ENCODE measurements at regions not wholly inside any gene's neighbourhood (a gene's known extent, or its start where the extent isn't known, plus 50 kb on each side); places are given as distances from the start of the nearest gene placed in this dataset.

DNA sequence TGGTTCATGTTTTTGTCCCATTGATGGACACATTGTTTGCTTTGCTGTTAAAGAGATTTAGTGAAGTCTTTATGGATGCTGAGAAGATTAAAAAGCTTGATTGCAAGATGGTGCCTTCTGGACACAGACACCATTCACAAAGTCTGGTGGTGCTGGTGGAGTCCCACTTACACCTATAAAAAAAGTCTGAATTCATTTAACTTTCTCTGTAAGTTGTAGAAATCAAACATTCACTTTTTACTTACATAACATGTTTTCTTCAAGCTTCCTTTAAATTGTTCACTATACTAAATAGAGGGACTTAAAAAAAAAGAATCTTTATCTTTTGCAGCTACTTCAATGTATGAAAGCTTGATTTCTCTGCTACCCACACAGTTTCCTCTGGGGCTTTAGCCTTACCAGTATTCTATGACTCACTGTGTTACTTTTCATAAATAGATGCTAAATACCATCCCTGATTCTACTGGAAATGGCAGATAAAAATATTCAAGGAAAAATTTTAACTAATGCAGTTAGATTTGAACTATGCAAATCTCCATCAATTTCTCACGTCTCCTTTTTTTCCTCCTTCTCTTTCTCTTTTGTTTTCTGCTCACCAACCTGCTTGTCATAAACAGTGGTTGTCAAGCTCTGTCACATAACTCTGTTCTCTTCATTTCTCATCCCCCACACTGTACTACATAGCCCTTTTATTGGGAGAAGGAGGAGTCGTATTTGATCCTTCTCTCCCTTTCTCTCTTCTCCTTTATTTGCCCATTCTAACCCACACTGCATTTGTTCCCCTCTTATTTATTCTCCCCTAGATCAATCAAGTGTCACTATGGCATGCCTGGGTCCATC is 89.7 kb downstream of the FAM76B start:
- TF ChIP-seq, protein P1, sequence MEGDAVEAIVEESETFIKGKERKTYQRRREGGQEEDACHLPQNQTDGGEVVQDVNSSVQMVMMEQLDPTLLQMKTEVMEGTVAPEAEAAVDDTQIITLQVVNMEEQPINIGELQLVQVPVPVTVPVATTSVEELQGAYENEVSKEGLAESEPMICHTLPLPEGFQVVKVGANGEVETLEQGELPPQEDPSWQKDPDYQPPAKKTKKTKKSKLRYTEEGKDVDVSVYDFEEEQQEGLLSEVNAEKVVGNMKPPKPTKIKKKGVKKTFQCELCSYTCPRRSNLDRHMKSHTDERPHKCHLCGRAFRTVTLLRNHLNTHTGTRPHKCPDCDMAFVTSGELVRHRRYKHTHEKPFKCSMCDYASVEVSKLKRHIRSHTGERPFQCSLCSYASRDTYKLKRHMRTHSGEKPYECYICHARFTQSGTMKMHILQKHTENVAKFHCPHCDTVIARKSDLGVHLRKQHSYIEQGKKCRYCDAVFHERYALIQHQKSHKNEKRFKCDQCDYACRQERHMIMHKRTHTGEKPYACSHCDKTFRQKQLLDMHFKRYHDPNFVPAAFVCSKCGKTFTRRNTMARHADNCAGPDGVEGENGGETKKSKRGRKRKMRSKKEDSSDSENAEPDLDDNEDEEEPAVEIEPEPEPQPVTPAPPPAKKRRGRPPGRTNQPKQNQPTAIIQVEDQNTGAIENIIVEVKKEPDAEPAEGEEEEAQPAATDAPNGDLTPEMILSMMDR (IDR thresholded peaks at IDR 0.05; ENCODE audit: low read depth, low read length): no peak
- DNase-seq (ENCODE audit: extremely low read depth, low read depth): no peak

DNA sequence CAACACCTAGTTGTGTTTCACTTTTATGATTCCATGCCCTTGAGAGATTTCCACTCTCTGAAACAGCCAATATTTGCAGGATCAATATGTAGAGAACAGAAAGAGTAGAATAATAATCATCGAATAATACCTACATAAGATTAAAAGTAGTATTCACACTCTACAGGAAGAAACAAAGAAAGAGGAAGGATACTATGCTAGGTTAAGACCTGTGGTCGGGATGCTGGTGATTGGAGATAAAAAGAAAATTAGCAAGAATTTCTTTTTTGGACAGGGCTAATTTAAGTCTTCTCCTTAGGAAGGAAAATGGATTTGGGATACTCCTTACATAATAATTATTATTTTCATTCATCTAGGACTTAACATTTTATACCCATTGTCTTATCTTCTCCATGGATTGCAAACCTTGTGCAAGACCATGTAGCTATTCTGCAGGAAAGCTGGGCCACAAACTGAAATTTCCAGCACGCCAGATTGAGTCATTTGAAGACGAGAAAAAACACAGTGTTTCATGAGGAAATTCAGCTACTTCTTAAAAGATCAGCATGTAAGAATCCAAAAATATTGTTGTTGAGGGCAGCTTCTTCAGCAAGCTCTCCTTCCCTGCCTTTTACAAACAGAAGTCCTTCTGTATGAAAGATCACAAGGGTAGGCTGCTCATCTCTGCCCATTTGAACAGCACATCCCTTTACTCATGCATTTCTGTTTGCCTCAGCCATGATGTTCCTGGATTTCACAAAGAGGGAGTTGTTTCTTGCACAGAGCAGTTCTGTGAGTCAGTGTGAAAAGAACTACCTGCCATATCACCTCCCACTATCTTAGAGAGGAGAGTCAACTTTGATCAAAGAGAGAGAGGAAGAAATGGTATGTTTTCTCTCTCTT is 90.7 kb downstream of the FAM76B start:
- TF ChIP-seq, protein P1 (IDR thresholded peaks at IDR 0.05; ENCODE audit: low read depth, low read length): no peak
- DNase-seq (ENCODE audit: extremely low read depth, low read depth): no peak

DNA sequence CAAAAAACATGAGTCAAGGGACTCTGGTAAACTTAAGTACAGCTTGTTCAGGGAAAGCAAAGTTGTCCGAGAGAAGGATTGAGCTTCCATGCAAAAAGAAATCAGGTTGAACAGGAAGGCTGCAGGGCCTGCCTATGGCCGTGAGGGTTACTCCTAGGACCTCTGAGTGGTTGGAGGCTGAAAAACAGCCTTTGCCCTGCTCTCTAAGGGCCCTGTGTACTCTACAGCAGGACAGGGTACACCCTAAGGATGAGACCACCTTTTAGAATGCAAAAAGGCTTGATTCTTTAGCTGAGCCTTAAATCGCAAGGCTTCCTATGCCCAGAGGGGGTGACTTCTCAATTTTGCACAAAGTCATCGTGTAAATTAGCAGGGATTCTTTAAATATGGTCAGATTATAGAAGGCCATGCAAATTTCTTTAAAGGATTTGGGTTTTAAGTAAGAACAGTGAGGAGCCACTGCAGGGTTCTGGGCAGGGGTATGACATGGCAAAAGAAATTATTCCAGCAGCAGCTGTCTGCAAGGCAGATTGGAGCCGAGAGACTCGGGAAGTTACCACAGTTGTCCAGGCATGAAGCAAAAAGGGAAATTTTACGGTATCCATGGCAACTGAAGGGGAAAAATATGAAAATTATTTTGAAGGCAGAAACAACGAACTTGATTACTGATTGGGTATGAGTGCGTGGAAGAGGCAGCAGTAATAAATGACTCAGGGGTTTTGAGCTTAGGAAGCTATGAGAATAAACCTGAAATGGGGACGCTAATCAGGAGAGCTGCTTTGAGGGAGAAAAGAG is 91.8 kb downstream of the FAM76B start:
- peak; percentile 30 for DNase-seq (ENCODE audit: extremely low read depth, low read depth)
- TF ChIP-seq, protein P1 (IDR thresholded peaks at IDR 0.05; ENCODE audit: low read depth, low read length): no peak

DNA sequence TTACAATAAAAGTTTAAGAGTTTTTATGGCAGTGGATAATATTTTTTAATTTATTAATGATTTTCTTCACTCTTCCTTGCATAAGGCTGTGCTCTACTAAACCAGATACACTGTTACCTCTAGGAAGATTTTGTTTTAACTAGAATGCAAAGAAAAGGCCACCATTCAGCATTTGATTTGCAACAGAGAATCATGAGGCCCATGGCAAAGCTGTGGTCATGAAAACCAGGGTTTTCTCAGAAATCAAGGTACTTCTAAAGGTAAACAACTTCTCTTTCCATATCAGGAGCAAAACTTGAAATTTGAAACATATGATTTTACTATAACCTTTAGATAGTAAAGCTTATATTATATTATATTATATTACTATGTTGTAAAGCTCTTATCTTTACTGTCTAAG is 94.4 kb downstream of the FAM76B start:
- DNase-seq (ENCODE audit: extremely low read depth, low read depth): no peak
- TF ChIP-seq, protein P1 (IDR thresholded peaks at IDR 0.05; ENCODE audit: low read depth, low read length): no peak

DNA sequence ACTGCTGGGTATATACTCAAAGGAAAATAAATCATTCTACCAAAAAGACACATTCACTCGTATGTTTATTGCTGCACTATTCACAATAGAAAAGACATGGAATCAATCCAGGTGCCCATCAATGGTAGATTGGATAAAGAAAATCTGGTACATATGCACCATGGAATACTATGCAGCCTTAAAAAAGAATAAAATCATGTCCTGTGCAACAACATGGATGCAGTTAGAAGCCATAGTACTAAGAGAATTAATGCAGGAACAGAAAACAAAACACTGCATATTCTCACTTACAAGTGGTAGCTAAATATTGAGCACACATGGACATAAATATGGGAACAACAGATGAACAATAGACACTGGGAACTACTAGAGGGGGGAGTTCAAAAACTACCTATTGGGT is 96.3 kb downstream of the FAM76B start:
- DNase-seq (ENCODE audit: extremely low read depth, low read depth): no peak
- TF ChIP-seq, protein P1 (IDR thresholded peaks at IDR 0.05; ENCODE audit: low read depth, low read length): no peak

DNA sequence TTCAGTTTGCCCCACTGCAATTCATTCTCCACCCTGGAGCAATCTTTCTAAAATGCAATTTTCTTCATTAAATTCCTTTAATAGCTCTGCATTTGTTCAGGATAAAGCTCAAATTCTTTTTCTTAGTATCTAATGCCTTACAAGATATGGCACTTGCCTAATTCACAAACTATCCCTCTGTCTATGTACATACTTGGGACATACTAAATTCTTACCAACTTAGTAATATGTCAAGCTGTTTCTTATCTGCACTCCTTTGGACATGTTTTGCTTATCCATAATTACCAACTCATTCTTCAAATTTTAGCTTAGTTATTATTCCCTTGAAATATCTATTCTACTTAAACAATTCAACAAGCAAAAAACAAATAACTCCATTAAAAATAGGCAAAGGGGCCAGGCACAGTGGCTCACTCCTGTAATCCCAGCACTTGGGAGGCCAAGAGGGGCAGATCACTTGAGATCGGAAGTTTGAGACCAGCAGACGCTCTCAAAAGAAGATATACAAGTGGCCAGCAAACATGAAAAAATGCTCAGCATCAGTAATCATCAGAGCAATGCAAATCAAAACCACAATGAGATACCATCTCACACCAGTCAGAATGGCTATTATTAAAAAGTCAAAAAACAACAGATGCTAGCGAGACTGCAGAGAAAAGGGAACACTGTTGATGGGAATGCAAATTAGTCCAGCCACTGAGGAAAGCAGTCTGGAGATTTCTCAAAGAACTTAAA is 96.9 kb downstream of the FAM76B start:
- TF ChIP-seq, protein P1 (IDR thresholded peaks at IDR 0.05; ENCODE audit: low read depth, low read length): no peak
- peak; percentile 67 for DNase-seq (ENCODE audit: extremely low read depth, low read depth)

Measured in AG09319 (cell line).